ENCODE measurements at regions not wholly inside any gene's neighbourhood (a gene's known extent, or its start where the extent isn't known, plus 50 kb on each side); places are given as distances from the start of the nearest gene placed in this dataset.

- in situ Hi-C loops (cut with HindIII; ENCODE audit: low sequenced_read_pairs) = no loop called here
These were observed 155.5 kb upstream of the VSTM2B start for GRCh38 chr19:29370276-29370675.

- in situ Hi-C loops (cut with HindIII; ENCODE audit: low sequenced_read_pairs) = no loop called here
These were observed 154.3 kb upstream of the VSTM2B start for GRCh38 chr19:29371251-29372090.

- in situ Hi-C loops (cut with HindIII; ENCODE audit: low sequenced_read_pairs) = no loop called here
These were observed 153.7 kb upstream of the VSTM2B start for GRCh38 chr19:29372091-29372415.

GRCh38 chr19:29372461-29372860 lies 153.3 kb upstream of the VSTM2B start:
- in situ Hi-C loops (cut with HindIII; ENCODE audit: low sequenced_read_pairs) = no loop called here

- in situ Hi-C loops (cut with HindIII; ENCODE audit: low sequenced_read_pairs) = no loop called here
These were observed 152.6 kb upstream of the VSTM2B start for GRCh38 chr19:29372921-29373797.

- in situ Hi-C loops (cut with HindIII; ENCODE audit: low sequenced_read_pairs) = no loop called here
These were observed 150.2 kb upstream of the VSTM2B start for GRCh38 chr19:29375429-29376119.

GRCh38 chr19:29376855-29377354 lies 148.9 kb upstream of the VSTM2B start:
- in situ Hi-C loops (cut with HindIII; ENCODE audit: low sequenced_read_pairs) = no loop called here

- in situ Hi-C loops (cut with HindIII; ENCODE audit: low sequenced_read_pairs) = no loop called here
These were observed 147.7 kb upstream of the VSTM2B start for GRCh38 chr19:29378126-29378525.

GRCh38 chr19:29378543-29379080 lies 147.2 kb upstream of the VSTM2B start:
- in situ Hi-C loops (cut with HindIII; ENCODE audit: low sequenced_read_pairs) = no loop called here

- in situ Hi-C loops (cut with HindIII; ENCODE audit: low sequenced_read_pairs) = no loop called here
These were observed 146.4 kb upstream of the VSTM2B start for GRCh38 chr19:29379257-29380021.

GRCh38 chr19:29380581-29380980 lies 145.2 kb upstream of the VSTM2B start:
- in situ Hi-C loops (cut with HindIII; ENCODE audit: low sequenced_read_pairs) = no loop called here

- in situ Hi-C loops (cut with HindIII; ENCODE audit: low sequenced_read_pairs) = no loop called here
These were observed 144.2 kb upstream of the VSTM2B start for GRCh38 chr19:29381353-29382203.

- in situ Hi-C loops (cut with HindIII; ENCODE audit: low sequenced_read_pairs) = no loop called here
These were observed 142.1 kb upstream of the VSTM2B start for GRCh38 chr19:29383696-29384095.

- in situ Hi-C loops (cut with HindIII; ENCODE audit: low sequenced_read_pairs) = no loop called here
These were observed 141.1 kb upstream of the VSTM2B start for GRCh38 chr19:29384656-29385055.

- in situ Hi-C loops (cut with HindIII; ENCODE audit: low sequenced_read_pairs) = no loop called here
These were observed 140.5 kb upstream of the VSTM2B start for GRCh38 chr19:29385191-29385795.

- in situ Hi-C loops (cut with HindIII; ENCODE audit: low sequenced_read_pairs) = no loop called here
These were observed 138.8 kb upstream of the VSTM2B start for GRCh38 chr19:29386970-29387369.

GRCh38 chr19:29387586-29387985 lies 138.2 kb upstream of the VSTM2B start:
- in situ Hi-C loops (cut with HindIII; ENCODE audit: low sequenced_read_pairs) = no loop called here

- in situ Hi-C loops (cut with HindIII; ENCODE audit: low sequenced_read_pairs) = no loop called here
These were observed 136.3 kb upstream of the VSTM2B start for GRCh38 chr19:29389495-29389894.

- in situ Hi-C loops (cut with HindIII; ENCODE audit: low sequenced_read_pairs) = no loop called here
These were observed 135.1 kb upstream of the VSTM2B start for GRCh38 chr19:29390742-29391141.

Measured in endothelial cell of hepatic sinusoid (primary cell).